ENCODE measurements at regions not wholly inside any gene's neighbourhood (a gene's known extent, or its start where the extent isn't known, plus 50 kb on each side); places are given as distances from the start of the nearest gene placed in this dataset.
A peak's percentile ranks its signal among the peaks of the same experiment; 100 is the strongest.
"Not testable (repeated sequence)": the region's sequence is repeated elsewhere in the genome, so short reads cannot be mapped to it uniquely, and the experiment has no call there.

GRCh38 chr3:177624528-177625495 is 427.5 kb upstream of the TBL1XR1 start:
- no peaks in the 10 kb centered on the region for H3K9me3 ChIP-seq (ENCODE audit: control insufficient read depth, low read length)
- H3K27me3 ChIP-seq (replicated peaks; ENCODE audit: control insufficient read depth, insufficient read depth, low read length, poor library complexity, severe bottlenecking) = no peaks in the 10 kb centered on the region
- no peaks in the 10 kb centered on the region for H3K4me1 ChIP-seq (ENCODE audit: control insufficient read depth, insufficient read depth, low read length, poor library complexity, severe bottlenecking)
- DNase-seq = peak in 2 of 3 donors; percentile 11 to 28
- no peaks in the 10 kb centered on the region for H3K36me3 ChIP-seq (ENCODE audit: control insufficient read depth, insufficient read depth, low read length)
- no peak overlapping the region for H3K27ac ChIP-seq (ENCODE audit: insufficient read depth, low read length, poor library complexity, severe bottlenecking)
- no peak overlapping the region for H3K4me3 ChIP-seq (ENCODE audit: insufficient read depth, low read depth, low read length, poor library complexity, severe bottlenecking)

- no peak for DNase-seq
- Histone ChIP-seq H3K27ac (ENCODE audit: insufficient read depth, low read length, poor library complexity, severe bottlenecking) (no peak overlapping the region), H3K36me3 (ENCODE audit: control insufficient read depth, insufficient read depth, low read length) (no peaks in the 10 kb centered on the region), H3K4me1 (ENCODE audit: control insufficient read depth, insufficient read depth, low read length, poor library complexity, severe bottlenecking) (no peaks in the 10 kb centered on the region), H3K4me3 (ENCODE audit: insufficient read depth, low read depth, low read length, poor library complexity, severe bottlenecking) (no peak overlapping the region), H3K27me3 (replicated peaks; ENCODE audit: control insufficient read depth, insufficient read depth, low read length, poor library complexity, severe bottlenecking) (no peaks in the 10 kb centered on the region), H3K9me3 (ENCODE audit: control insufficient read depth, low read length) (no peaks in the 10 kb centered on the region)
These were observed 428.8 kb upstream of the TBL1XR1 start for GRCh38 chr3:177626045-177626444.

DNA sequence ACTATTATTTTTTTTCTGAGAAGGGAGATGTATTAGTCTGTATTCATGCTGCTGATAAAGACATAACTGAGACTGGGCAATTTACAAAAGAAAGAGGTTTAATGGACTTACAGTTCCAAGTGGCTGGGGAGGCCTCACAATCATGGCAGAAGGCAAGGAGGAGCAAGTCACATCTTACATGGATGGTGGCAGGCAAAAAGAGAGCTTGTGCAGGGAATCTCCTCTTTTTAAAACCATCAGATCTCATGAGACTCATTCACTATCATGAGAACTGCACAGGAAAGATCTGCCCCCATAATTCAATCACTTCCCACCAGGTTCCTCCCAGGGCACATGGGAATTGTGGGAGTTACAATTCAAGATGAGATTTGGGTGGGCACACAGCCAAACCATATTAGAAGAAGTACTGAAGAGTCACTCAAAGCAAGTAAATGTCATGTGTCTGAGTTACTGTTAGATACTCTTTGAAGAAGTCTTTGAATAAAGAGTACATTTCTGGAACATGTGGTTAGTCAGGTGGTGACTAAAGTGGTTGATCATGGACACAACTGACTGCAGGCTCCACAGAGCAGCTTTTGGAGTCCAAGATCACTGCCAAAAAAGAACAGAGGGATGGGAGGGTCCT is 430.9 kb upstream of the TBL1XR1 start:
- not testable (repeated sequence) for H3K27me3 ChIP-seq (replicated peaks; ENCODE audit: control insufficient read depth, insufficient read depth, low read length, poor library complexity, severe bottlenecking); H3K36me3 ChIP-seq (ENCODE audit: control insufficient read depth, insufficient read depth, low read length); H3K9me3 ChIP-seq (ENCODE audit: control insufficient read depth, low read length); H3K27ac ChIP-seq (ENCODE audit: insufficient read depth, low read length, poor library complexity, severe bottlenecking); DNase-seq; H3K4me3 ChIP-seq (ENCODE audit: insufficient read depth, low read depth, low read length, poor library complexity, severe bottlenecking); H3K4me1 ChIP-seq (ENCODE audit: control insufficient read depth, insufficient read depth, low read length, poor library complexity, severe bottlenecking)

GRCh38 chr3:177629276-177629675 is 432.0 kb upstream of the TBL1XR1 start:
- H3K4me1 ChIP-seq (ENCODE audit: control insufficient read depth, insufficient read depth, low read length, poor library complexity, severe bottlenecking) = no peaks in the 10 kb centered on the region
- no peaks in the 10 kb centered on the region for H3K36me3 ChIP-seq (ENCODE audit: control insufficient read depth, insufficient read depth, low read length)
- no peaks in the 10 kb centered on the region for H3K27me3 ChIP-seq (replicated peaks; ENCODE audit: control insufficient read depth, insufficient read depth, low read length, poor library complexity, severe bottlenecking)
- no peaks in the 10 kb centered on the region for H3K9me3 ChIP-seq (ENCODE audit: control insufficient read depth, low read length)
- DNase-seq = no peak
- H3K27ac ChIP-seq (ENCODE audit: insufficient read depth, low read length, poor library complexity, severe bottlenecking) = no peak overlapping the region
- H3K4me3 ChIP-seq (ENCODE audit: insufficient read depth, low read depth, low read length, poor library complexity, severe bottlenecking) = no peak overlapping the region

DNA sequence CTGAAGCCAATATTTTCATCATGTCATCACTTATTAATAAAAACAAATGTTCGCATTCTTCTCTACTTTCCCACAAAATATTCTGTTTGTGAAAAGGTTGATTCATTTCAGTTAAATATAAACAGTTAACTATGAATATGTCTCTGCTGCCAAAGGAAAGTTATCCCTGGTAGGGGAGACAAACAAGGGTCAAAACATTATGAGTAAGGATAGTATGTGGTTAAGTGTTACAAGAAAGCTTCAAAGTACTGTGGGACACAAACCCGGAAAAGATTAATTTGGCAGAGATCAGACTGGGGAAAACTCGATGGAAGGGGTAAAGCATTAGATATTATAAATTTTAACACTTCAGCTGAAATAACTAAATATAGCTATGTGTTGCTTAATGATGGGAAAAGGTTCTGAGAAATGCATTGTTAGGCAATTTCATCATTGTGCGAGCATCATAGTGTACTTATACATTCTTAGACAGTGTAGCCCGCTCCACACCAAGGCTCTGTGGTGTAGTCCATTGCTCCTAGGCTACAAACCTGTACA is 436.5 kb upstream of the TBL1XR1 start:
- Histone ChIP-seq H3K4me1 (ENCODE audit: control insufficient read depth, insufficient read depth, low read length, poor library complexity, severe bottlenecking) (no peaks in the 10 kb centered on the region), H3K9me3 (ENCODE audit: control insufficient read depth, low read length) (no peaks in the 10 kb centered on the region), H3K27ac (ENCODE audit: insufficient read depth, low read length, poor library complexity, severe bottlenecking) (no peak overlapping the region), H3K27me3 (replicated peaks; ENCODE audit: control insufficient read depth, insufficient read depth, low read length, poor library complexity, severe bottlenecking) (no peaks in the 10 kb centered on the region), H3K36me3 (ENCODE audit: control insufficient read depth, insufficient read depth, low read length) (no peaks in the 10 kb centered on the region), H3K4me3 (ENCODE audit: insufficient read depth, low read depth, low read length, poor library complexity, severe bottlenecking) (no peak overlapping the region)
- no peak for DNase-seq

DNA sequence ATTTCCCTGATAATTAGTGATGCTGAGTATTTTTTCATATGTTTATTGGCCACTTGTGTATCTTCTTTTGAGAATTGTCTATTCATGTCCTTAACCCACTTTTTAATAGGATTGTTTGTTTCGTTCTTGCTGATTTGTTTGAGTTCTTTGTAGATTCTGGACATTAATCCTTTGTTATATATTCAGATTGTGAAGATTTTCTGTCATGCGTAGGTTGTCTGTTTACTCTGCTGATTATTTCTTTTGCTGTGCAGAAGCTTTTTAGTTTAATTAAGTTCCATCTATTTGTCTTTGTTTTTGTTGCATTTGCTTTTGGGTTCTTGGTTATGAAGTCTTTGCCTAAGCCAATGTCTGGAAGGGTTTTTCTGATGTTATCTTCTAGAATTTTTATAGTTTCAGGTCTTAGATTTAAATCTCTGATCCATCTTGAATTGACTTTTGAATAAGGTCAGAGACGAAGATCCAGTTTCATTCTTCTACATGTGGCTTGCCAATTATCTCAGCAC is 438.4 kb upstream of the TBL1XR1 start:
- not testable (repeated sequence) for H3K27me3 ChIP-seq (replicated peaks; ENCODE audit: control insufficient read depth, insufficient read depth, low read length, poor library complexity, severe bottlenecking); H3K27ac ChIP-seq (ENCODE audit: insufficient read depth, low read length, poor library complexity, severe bottlenecking); H3K9me3 ChIP-seq (ENCODE audit: control insufficient read depth, low read length); H3K4me3 ChIP-seq (ENCODE audit: insufficient read depth, low read depth, low read length, poor library complexity, severe bottlenecking); H3K4me1 ChIP-seq (ENCODE audit: control insufficient read depth, insufficient read depth, low read length, poor library complexity, severe bottlenecking); H3K36me3 ChIP-seq (ENCODE audit: control insufficient read depth, insufficient read depth, low read length); DNase-seq

GRCh38 chr3:177640319-177640965 is 443.2 kb upstream of the TBL1XR1 start:
- Histone ChIP-seq H3K4me3 (ENCODE audit: insufficient read depth, low read depth, low read length, poor library complexity, severe bottlenecking) (no peak overlapping the region), H3K4me1 (ENCODE audit: control insufficient read depth, insufficient read depth, low read length, poor library complexity, severe bottlenecking) (peaks cover 14% of the 10 kb centered on the region), H3K9me3 (ENCODE audit: control insufficient read depth, low read length) (no peaks in the 10 kb centered on the region), H3K27ac (ENCODE audit: insufficient read depth, low read length, poor library complexity, severe bottlenecking) (no peak overlapping the region), H3K27me3 (replicated peaks; ENCODE audit: control insufficient read depth, insufficient read depth, low read length, poor library complexity, severe bottlenecking) (no peaks in the 10 kb centered on the region), H3K36me3 (ENCODE audit: control insufficient read depth, insufficient read depth, low read length) (no peaks in the 10 kb centered on the region)
- DNase-seq = no peak

DNA sequence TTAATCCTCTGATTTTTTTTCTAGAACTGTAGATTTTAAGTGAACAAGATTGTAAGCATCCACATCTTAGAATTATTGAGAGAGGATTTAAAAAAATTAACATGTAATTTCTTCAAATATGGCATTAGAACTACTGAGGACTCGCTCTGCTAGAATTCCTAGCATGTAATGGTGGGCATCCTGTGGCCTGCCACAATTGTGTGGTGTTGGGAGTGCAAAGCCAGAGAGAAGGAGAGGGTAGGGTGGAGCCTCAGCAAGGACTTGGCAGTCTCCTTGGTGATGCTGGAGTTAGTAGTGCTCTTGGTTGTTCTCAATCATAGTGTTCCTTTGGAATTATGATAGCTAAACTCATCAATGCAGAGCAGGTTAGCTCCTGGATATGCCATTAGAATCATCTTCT is 443.9 kb upstream of the TBL1XR1 start:
- Histone ChIP-seq H3K27me3 (replicated peaks; ENCODE audit: control insufficient read depth, insufficient read depth, low read length, poor library complexity, severe bottlenecking) (no peaks in the 10 kb centered on the region), H3K4me3 (ENCODE audit: insufficient read depth, low read depth, low read length, poor library complexity, severe bottlenecking) (no peak overlapping the region), H3K4me1 (ENCODE audit: control insufficient read depth, insufficient read depth, low read length, poor library complexity, severe bottlenecking) (peaks cover 14% of the 10 kb centered on the region), H3K9me3 (ENCODE audit: control insufficient read depth, low read length) (no peaks in the 10 kb centered on the region), H3K36me3 (ENCODE audit: control insufficient read depth, insufficient read depth, low read length) (no peaks in the 10 kb centered on the region), H3K27ac (ENCODE audit: insufficient read depth, low read length, poor library complexity, severe bottlenecking) (no peak overlapping the region)
- no peak for DNase-seq

- Histone ChIP-seq H3K4me3 (ENCODE audit: insufficient read depth, low read depth, low read length, poor library complexity, severe bottlenecking) (no peak overlapping the region), H3K4me1 (ENCODE audit: control insufficient read depth, insufficient read depth, low read length, poor library complexity, severe bottlenecking) (peaks cover 19% of the 10 kb centered on the region), H3K9me3 (ENCODE audit: control insufficient read depth, low read length) (no peaks in the 10 kb centered on the region), H3K27me3 (replicated peaks; ENCODE audit: control insufficient read depth, insufficient read depth, low read length, poor library complexity, severe bottlenecking) (no peaks in the 10 kb centered on the region), H3K27ac (ENCODE audit: insufficient read depth, low read length, poor library complexity, severe bottlenecking) (no peak overlapping the region), H3K36me3 (ENCODE audit: control insufficient read depth, insufficient read depth, low read length) (no peaks in the 10 kb centered on the region)
- no peak for DNase-seq
These were observed 444.9 kb upstream of the TBL1XR1 start for GRCh38 chr3:177642042-177642803.
